G401 (cell line): ENCODE measurements at regions not wholly inside any gene's neighbourhood (a gene's known extent, or its start where the extent isn't known, plus 50 kb on each side); places are given as distances from the start of the nearest gene placed in this dataset.
A peak's percentile ranks its signal among the peaks of the same experiment; 100 is the strongest.

Source experiments
- DNase-seq: peaks from one replicate; pipeline ENCODE4 v3.0.0-alpha.2; 2015; ENCODE audit warnings: low spot score
- in situ Hi-C: cut with HindIII; loops from 2 replicates; pipeline ENCODE4 v1.10.0; 2016; ENCODE audit warnings: low sequenced_read_pairs, mixed read lengths

- no peak for DNase-seq
- in situ Hi-C loops, result no loop called here
Measured at GRCh38 chr22:22741843-22742242, 97.4 kb downstream of the GGTLC2 start.

GRCh38 chr22:22742641-22743040 lies 98.2 kb downstream of the GGTLC2 start:
- DNase-seq, result no peak
- in situ Hi-C loops, result no loop called here

GRCh38 chr22:22743128-22743760 lies 98.8 kb downstream of the GGTLC2 start:
- in situ Hi-C loops, result no loop called here
- no peak for DNase-seq

- in situ Hi-C loops, result no loop called here
Measured at GRCh38 chr22:22744412-22745224, 100.2 kb downstream of the GGTLC2 start.

GRCh38 chr22:22745225-22746060 lies 101.0 kb downstream of the GGTLC2 start:
- in situ Hi-C loops, result no loop called here
- peak; percentile 55 for DNase-seq

More at GRCh38 chr22:22744412-22745224, 100.2 kb downstream of the GGTLC2 start:
- no peak for DNase-seq

- in situ Hi-C loops, result no loop called here
- DNase-seq, result peak; percentile 26
Measured at GRCh38 chr22:22746061-22746962, 101.9 kb downstream of the GGTLC2 start.

- DNase-seq, result peak; percentile 87
- in situ Hi-C loops, result no loop called here
Measured at GRCh38 chr22:22746963-22747933, 102.8 kb downstream of the GGTLC2 start.

- in situ Hi-C loops, result no loop called here
- peak; percentile 72 for DNase-seq
Measured at GRCh38 chr22:22748297-22748743, 103.9 kb downstream of the GGTLC2 start.

- in situ Hi-C loops, result no loop called here
- DNase-seq, result peak; percentile 87
Measured at GRCh38 chr22:22748756-22749155, 104.3 kb downstream of the GGTLC2 start.

- in situ Hi-C loops, result no loop called here
- no peak for DNase-seq
Measured at GRCh38 chr22:22749167-22749758, 104.8 kb downstream of the GGTLC2 start.

- no peak for DNase-seq
- in situ Hi-C loops, result no loop called here
Measured at GRCh38 chr22:22750335-22751042, 106.1 kb downstream of the GGTLC2 start.

GRCh38 chr22:22751043-22751603 lies 106.7 kb downstream of the GGTLC2 start:
- no peak for DNase-seq
- in situ Hi-C loops, result no loop called here

GRCh38 chr22:22752199-22752555 lies 107.8 kb downstream of the GGTLC2 start:
- in situ Hi-C loops, result no loop called here

GRCh38 chr22:22752556-22753477 lies 108.4 kb downstream of the GGTLC2 start:
- in situ Hi-C loops, result no loop called here
- no peak for DNase-seq

More at GRCh38 chr22:22752199-22752555, 107.8 kb downstream of the GGTLC2 start:
- no peak for DNase-seq

- DNase-seq, result peak; percentile 13
- in situ Hi-C loops, result no loop called here
Measured at GRCh38 chr22:22753526-22754267, 109.3 kb downstream of the GGTLC2 start.
